HUES64 (cell line): ENCODE measurements at regions not wholly inside any gene's neighbourhood (a gene's known extent, or its start where the extent isn't known, plus 50 kb on each side); places are given as distances from the start of the nearest gene placed in this dataset.
"Not testable (repeated sequence)": the region's sequence is repeated elsewhere in the genome, so short reads cannot be mapped to it uniquely, and the experiment has no call there.

Experiments used
- H3K27ac ChIP-seq: 2 replicates; pipeline ENCODE4 v1.7.0; 2013; ENCODE audit warnings: low read depth, low read length, inconsistent platforms
- H3K27me3 ChIP-seq: 2 replicates; pipeline ENCODE4 v1.6.1; 2013; ENCODE audit warnings: mild to moderate bottlenecking, low read length; ENCODE audit not compliant: insufficient read depth
- H3K36me3 ChIP-seq: 2 replicates; pipeline ENCODE4 v1.6.1; 2013; ENCODE audit warnings: mild to moderate bottlenecking, low read length; ENCODE audit not compliant: insufficient read depth
- H3K4me1 ChIP-seq: 2 replicates; pipeline ENCODE4 v1.6.1; 2013; ENCODE audit warnings: mild to moderate bottlenecking, low read length, moderate library complexity; ENCODE audit not compliant: insufficient read depth
- H3K4me3 ChIP-seq: 2 replicates; pipeline ENCODE4 v1.5.1; 2013; ENCODE audit warnings: mild to moderate bottlenecking, low read length, moderate library complexity
- H3K9ac ChIP-seq: 2 replicates; pipeline ENCODE4 v1.6.1; 2013; ENCODE audit warnings: mild to moderate bottlenecking, low read depth, low read length
- H3K9me3 ChIP-seq: 2 replicates; pipeline ENCODE4 v1.6.1; 2013; ENCODE audit warnings: low read depth, low read length; ENCODE audit not compliant: insufficient read depth
- WGBS: fragments of 150-250, 120-280 bp; methylation state at CpG from one replicate; pipeline ENCODE4 v1.1.7; 2013; ENCODE audit warnings: missing lambda C conversion rate; 5-methylcytosine and 5-hydroxymethylcytosine counted together

DNA sequence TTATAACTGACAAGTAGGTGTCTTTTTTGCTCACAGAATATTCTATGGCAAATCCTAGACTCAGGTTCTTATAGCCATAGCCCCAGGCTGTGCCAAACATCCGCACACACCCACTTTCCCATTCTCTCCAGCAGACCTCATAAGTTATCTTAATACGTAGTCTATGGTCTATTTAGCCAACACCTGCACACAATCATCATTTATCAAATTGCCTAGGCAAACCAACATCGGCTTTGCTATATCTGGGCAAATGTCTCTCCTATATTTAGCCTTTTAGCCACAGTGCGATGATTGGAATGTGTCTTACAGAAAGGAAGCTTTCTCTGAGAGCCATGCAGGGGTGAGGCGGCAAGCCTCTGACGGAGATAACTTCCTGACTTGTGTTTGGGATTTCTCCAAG lies 128.0 kb downstream of the POTEC start:
- not testable (repeated sequence) for H3K27me3 ChIP-seq, H3K9me3 ChIP-seq, H3K4me1 ChIP-seq, H3K36me3 ChIP-seq, H3K27ac ChIP-seq, H3K9ac ChIP-seq, H3K4me3 ChIP-seq
- WGBS = 91% methylated on average over 4 of the region's 6 CpGs

DNA sequence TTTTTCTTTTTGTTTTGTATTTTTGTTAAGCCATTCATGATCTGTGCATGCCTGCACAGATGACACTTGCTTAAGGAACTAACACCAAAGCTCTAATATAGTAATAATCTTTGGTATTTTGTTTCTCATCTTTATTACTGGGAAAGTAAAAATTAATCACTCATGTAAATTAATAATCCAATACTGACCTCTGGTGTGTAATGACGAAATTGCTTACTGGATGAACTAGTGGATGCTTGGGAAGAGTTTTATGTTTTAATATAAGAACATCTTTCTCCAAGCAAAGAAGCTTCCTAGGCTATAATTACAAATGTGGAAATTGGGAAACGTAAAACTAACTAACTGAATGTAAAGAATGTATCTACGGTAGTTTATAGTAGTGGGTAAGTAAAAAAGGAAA lies 147.9 kb downstream of the POTEC start:
- H3K27ac ChIP-seq, H3K4me3 ChIP-seq, H3K9ac ChIP-seq, H3K4me1 ChIP-seq, H3K27me3 ChIP-seq, H3K36me3 ChIP-seq: not testable (repeated sequence)
- WGBS = no CpG with 5 or more reads among the region's 3 CpGs
- H3K9me3 ChIP-seq = peaks cover 21% of the 10 kb centered on the region

DNA sequence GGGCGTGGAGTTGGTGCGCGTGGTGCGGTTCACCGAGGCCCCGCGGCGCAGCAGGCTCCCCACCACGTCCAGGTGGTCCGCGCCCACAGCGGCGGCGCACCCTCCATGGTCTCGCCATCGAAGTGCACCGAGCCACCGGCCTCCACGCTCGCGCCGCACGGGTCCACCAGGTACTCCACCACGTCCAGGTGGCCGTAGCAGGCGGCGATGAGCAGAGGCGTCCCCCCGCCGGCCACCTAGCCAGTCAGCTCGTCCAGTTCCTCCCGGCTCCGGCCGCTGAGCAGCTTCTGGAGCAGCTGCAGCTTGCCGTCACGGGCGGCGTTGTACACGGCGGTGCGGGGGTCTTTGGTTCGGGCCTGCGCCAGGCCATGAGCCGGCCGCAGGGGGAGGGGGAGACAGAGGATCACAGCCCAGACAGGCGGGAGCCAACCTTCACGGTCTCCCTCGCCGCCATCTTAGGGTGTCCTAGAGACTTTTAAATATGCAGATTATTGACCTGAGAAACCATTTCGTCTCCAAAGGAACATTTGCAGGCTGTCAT lies 149.8 kb downstream of the POTEC start:
- not testable (repeated sequence) for H3K9ac ChIP-seq, H3K27ac ChIP-seq, H3K27me3 ChIP-seq, H3K36me3 ChIP-seq, H3K4me3 ChIP-seq, H3K4me1 ChIP-seq
- 94% methylated on average over 49 of the region's 50 CpGs for WGBS
- peaks cover 19% of the 10 kb centered on the region for H3K9me3 ChIP-seq

DNA sequence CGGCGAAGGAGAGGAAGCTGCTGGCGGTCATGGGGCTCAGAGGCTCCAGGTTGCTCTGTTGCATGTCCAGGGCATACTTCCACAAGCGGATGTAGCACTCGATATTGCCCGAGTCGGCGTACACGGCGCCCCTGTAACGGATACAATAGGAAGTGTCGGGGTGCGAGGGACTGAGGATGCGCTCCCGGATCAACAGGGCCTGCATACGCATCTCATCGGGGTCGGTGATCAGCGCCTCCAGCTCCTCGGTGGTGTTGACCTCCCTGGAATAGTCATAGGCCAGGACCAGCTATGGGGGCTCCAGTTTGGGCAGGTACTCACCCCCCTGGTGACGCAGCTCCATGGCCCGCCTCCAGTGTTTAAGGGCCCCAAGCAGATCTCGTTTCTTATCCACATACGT lies 150.8 kb downstream of the POTEC start:
- H3K9me3 ChIP-seq = peaks cover 17% of the 10 kb centered on the region
- H3K27me3 ChIP-seq, H3K27ac ChIP-seq, H3K36me3 ChIP-seq, H3K4me1 ChIP-seq, H3K4me3 ChIP-seq, H3K9ac ChIP-seq: not testable (repeated sequence)
- WGBS = 94% methylated on average over 24 of the region's 24 CpGs

DNA sequence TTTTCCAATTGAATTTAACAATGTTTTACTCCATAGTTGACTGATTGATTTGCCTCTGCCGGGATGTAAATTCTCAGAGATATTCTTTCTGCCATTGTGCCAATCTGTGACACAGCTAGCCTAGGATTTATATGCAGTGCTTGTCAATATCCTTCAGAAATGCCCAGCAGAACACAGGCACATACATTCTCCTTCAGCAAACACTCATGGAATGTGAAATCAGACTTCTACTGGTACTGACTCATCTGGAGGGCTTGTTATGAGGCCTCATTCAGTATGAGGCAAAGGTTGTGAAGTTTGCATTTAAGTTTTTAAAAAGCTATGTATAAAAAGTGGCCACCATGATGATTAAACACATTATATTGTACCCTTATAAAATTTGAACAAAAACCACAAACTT lies 158.4 kb downstream of the POTEC start:
- not testable (repeated sequence) for H3K4me3 ChIP-seq, H3K27me3 ChIP-seq, H3K4me1 ChIP-seq, H3K9ac ChIP-seq, H3K27ac ChIP-seq, H3K36me3 ChIP-seq
- WGBS = 100% methylated on average over 1 of the region's 1 CpG
- peaks cover 17% of the 10 kb centered on the region; the same call in 1 of the 2 replicates for H3K9me3 ChIP-seq

DNA sequence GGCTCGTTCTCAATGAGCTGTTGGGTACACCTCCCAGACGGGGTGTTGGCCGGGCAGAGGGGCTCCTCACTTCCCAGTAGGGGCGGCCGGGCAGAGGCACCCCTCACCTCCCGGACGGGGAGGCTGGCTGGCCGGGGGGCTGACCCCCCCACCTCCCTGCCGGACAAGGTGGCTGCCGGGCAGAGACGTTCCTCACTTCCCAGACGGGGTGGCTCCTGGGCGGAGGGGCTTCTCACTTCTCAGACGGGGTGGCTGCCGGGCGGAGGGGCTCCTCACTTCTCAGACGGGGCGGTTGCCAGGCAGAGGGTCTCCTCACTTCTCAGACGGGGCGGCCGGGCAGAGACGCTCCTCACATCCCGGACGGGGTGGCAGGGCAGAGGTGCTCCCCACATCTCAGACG lies 160.7 kb downstream of the POTEC start:
- not testable (repeated sequence) for H3K9ac ChIP-seq, H3K27me3 ChIP-seq, H3K27ac ChIP-seq, H3K36me3 ChIP-seq, H3K4me1 ChIP-seq, H3K4me3 ChIP-seq
- 87% methylated on average over 19 of the region's 25 CpGs for WGBS
- peaks cover 16% of the 10 kb centered on the region; the same call in 1 of the 2 replicates for H3K9me3 ChIP-seq

DNA sequence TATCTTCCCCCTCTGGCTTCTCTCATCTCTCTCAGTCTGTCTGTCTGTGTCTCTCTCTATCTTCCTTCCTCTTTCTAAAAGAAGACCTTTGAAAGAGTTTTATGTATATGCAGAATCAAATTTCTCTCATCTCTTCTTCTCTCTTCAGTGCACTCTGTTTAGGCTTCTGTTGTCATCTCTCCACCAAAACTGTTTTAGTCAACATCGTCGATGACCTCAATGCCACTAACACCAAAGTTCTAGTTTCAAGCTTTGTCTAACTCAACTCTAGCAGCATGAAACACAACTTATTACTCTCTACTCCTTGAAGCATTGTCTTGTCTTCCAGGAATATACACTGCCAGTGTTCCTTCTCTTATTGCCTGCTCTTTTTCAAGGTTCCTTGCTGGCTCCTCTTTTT lies 163.9 kb downstream of the POTEC start:
- 87% methylated on average over 2 of the region's 2 CpGs for WGBS
- H3K27me3 ChIP-seq = not testable (repeated sequence)

DNA sequence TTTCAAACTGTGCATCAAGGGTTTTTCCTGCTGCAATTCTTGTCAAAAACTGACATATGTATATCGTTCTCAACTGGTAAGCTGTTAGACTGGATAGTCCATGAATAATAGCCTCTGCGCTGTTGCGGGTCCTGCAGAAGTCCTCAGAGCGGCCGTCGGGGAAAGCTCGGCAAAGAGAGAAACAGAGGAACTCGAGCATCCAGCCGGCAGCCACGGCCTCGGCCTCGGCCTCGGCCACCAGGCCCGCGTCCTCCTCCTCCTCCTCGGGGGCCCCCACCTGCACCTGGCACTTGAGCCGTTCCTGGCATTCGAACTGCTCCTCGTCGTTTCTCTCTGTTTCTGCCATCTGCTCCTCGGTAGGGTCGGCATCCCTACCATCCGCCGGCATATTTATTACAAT lies 165.0 kb downstream of the POTEC start:
- 86% methylated on average over 17 of the region's 24 CpGs for WGBS

More for the DNA sequence above, 163.9 kb downstream of the POTEC start:
- not testable (repeated sequence) for H3K4me1 ChIP-seq, H3K9ac ChIP-seq, H3K27ac ChIP-seq, H3K4me3 ChIP-seq, H3K36me3 ChIP-seq
- H3K9me3 ChIP-seq = peaks cover 16% of the 10 kb centered on the region; the same call in 1 of the 2 replicates

DNA sequence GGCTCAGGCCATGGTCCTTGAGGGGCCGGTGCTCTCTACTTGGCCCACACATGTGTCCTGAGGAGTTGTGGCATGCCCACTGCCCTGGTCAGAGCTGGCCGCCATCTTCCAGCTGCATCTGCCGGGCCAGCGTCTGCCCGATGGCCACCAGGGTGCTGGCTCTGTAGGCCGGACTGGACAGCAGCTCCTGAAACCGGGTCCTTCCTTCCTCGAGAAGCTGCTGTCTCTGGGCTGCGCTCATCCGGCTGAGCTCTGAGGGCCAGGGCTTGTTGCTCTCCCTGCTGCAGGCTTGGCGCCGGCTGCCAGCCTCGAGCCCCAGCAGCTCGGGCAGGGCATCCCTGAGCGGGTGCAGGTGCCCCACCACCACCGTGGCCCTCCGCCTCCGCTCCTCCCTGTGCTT lies 182.1 kb downstream of the POTEC start:
- peaks cover 11% of the 10 kb centered on the region; the same call in 1 of the 2 replicates for H3K9me3 ChIP-seq
- H3K9ac ChIP-seq, H3K36me3 ChIP-seq, H3K4me3 ChIP-seq, H3K27ac ChIP-seq, H3K4me1 ChIP-seq, H3K27me3 ChIP-seq: not testable (repeated sequence)
- WGBS = 90% methylated on average over 18 of the region's 18 CpGs

More for the DNA sequence above, 165.0 kb downstream of the POTEC start:
- peaks cover 12% of the 10 kb centered on the region; the same call in 1 of the 2 replicates for H3K9me3 ChIP-seq
- not testable (repeated sequence) for H3K27me3 ChIP-seq, H3K9ac ChIP-seq, H3K4me1 ChIP-seq, H3K4me3 ChIP-seq, H3K27ac ChIP-seq, H3K36me3 ChIP-seq

DNA sequence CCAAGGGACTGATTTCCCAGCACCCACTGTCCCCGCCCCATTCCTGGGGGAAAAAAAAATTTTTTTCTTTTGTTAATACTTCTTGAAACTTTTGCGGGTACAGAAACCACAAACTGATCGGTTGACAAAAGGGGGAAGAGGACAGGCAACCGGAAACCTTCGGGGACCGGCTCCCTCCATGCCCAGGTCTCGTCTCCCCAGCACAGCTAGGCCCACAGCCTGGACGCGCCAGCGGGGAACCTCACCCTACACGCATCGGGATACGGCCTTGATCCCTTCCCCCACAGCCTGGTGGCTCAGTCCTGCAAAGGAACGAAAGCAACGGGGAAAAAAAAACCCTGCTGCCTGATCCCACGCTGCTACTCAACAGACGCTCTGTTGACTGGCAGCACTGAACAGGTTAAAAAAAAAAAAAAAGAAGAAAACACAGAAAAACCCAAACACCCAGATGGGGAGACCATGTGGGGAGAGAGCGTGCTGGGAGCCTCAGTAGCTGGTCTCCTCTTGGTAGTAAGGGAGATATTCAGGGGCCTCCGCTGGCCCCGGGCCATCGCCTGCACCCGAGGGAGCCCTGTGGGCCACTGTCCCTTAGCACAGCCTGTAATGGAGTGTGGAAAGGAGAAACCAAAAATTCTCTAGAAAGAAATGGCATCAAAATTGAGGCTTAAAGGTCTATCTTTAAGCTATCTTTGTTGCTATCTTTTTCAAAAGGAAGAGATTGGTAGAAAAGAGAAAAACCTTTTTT lies 185.7 kb downstream of the POTEC start:
- H3K4me3 ChIP-seq, H3K27ac ChIP-seq, H3K27me3 ChIP-seq, H3K9ac ChIP-seq, H3K4me1 ChIP-seq, H3K36me3 ChIP-seq: not testable (repeated sequence)
- peaks cover 24% of the 10 kb centered on the region; the same call in 1 of the 2 replicates for H3K9me3 ChIP-seq
- WGBS = 88% methylated on average over 19 of the region's 22 CpGs

DNA sequence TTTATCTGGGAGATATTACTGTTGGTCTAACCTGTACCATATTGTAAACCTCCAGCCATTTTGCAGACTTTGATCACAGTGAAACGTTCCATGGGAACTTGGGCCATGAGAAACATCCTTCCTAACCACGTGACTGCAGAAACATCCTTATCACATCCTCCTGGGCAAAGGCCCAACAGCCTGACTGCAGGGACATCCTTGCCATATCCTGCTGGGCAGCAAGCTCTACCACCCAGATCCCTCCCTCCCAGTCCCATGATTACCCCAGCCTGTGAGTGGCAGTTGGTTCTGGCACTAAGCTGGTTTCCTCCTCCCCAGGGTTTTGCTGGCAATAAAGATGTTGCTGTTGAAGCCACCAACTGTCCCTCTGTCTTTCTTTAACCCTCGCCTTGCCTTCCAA lies 201.2 kb downstream of the POTEC start:
- H3K9me3 ChIP-seq = peaks cover 29% of the 10 kb centered on the region; the same call in 1 of the 2 replicates
- H3K36me3 ChIP-seq, H3K27ac ChIP-seq, H3K9ac ChIP-seq, H3K27me3 ChIP-seq, H3K4me1 ChIP-seq, H3K4me3 ChIP-seq: not testable (repeated sequence)
- WGBS = 80% methylated on average over 1 of the region's 3 CpGs

DNA sequence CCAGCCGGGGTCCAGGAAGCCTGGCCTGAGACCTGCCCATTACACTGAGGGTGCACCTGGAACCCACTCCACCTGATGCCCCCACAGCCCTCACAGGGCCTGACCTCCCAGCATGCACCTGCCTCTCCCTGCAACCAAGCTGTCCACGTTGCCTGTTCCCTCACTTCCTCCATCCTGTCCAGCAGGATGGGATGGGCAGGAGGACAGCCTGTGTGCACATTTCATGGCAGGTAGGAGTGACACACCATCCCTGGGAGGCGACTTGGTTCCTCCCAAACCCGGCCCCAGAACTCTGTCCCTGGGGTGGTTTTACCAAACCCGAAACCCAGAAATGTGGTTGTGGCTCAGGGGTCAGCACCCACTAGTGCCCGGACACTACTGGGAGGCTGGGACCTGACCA lies 203.8 kb upstream of the ZNF519 start:
- not testable (repeated sequence) for H3K4me3 ChIP-seq, H3K27ac ChIP-seq, H3K4me1 ChIP-seq, H3K27me3 ChIP-seq, H3K36me3 ChIP-seq, H3K9ac ChIP-seq
- peaks cover 49% of the 10 kb centered on the region for H3K9me3 ChIP-seq
- WGBS = 78% methylated on average over 6 of the region's 6 CpGs
